GM23338 (cell line): ENCODE measurements at regions not wholly inside any gene's neighbourhood (a gene's known extent, or its start where the extent isn't known, plus 50 kb on each side); places are given as distances from the start of the nearest gene placed in this dataset.

Experiments used
- ATAC-seq: fragments of 200-7000 bp; cut with Tn5 transposase; 3 replicates; pipeline ENCODE4 v1.9.1; 2020
- DNase-seq: peaks from one replicate; pipeline ENCODE4 v3.0.0-alpha.2; 2015; ENCODE audit warnings: low spot score
- H2AFZ ChIP-seq: fragments of 200-600 bp; sonication (generic); 2 replicates; pipeline ENCODE4 v1.8.0; 2016; ENCODE audit warnings: antibody characterized with exemption, mild to moderate bottlenecking, moderate library complexity
- H3F3A ChIP-seq: fragments of 200-600 bp; sonication (generic); replicated peaks from 2 replicates; pipeline ENCODE4 v1.8.0; 2017; ENCODE audit warnings: antibody characterized with exemption, mixed run types, low read depth
- H3K27ac ChIP-seq: fragments of 200-600 bp; sonication (generic); 2 replicates; pipeline ENCODE4 v1.6.1; 2016; ENCODE audit warnings: low read depth
- H3K27me3 ChIP-seq: fragments of 200-600 bp; sonication (generic); 2 replicates; pipeline ENCODE4 v1.8.0; 2016; ENCODE audit warnings: mild to moderate bottlenecking, mixed run types, moderate library complexity; ENCODE audit not compliant: insufficient read depth
- H3K36me3 ChIP-seq: fragments of 200-600 bp; sonication (generic); 2 replicates; pipeline ENCODE4 v1.8.0; 2016; ENCODE audit warnings: mild to moderate bottlenecking; ENCODE audit not compliant: insufficient read depth
- H3K4me1 ChIP-seq: fragments of 200-600 bp; sonication (generic); 2 replicates; pipeline ENCODE4 v1.8.0; 2016; ENCODE audit warnings: mild to moderate bottlenecking, moderate library complexity; ENCODE audit not compliant: insufficient read depth
- H3K4me2 ChIP-seq: fragments of 200-600 bp; sonication (generic); 2 replicates; pipeline ENCODE4 v1.7.1; 2017; ENCODE audit warnings: mixed run types
- H3K4me3 ChIP-seq: fragments of 200-600 bp; sonication (generic); 2 replicates; pipeline ENCODE4 v1.6.1; 2016; ENCODE audit warnings: mixed run types
- H3K79me2 ChIP-seq: fragments of 200-600 bp; sonication (generic); replicated peaks from 2 replicates; pipeline ENCODE4 v1.8.0; 2017; ENCODE audit warnings: mild to moderate bottlenecking; ENCODE audit not compliant: insufficient read depth
- H3K9me2 ChIP-seq: fragments of 200-600 bp; sonication (generic); 2 replicates; pipeline ENCODE4 v1.8.0; 2017; ENCODE audit not compliant: insufficient read depth
- H4K20me1 ChIP-seq: fragments of 200-600 bp; sonication (generic); replicated peaks from 2 replicates; pipeline ENCODE4 v1.8.0; 2017; ENCODE audit warnings: mild to moderate bottlenecking; ENCODE audit not compliant: insufficient read depth
- H3K27ac Mint-ChIP-seq: 2 replicates; pipeline ENCODE4 v1.8.0; 2020; ENCODE audit warnings: inconsistent platforms, mild to moderate bottlenecking, moderate library complexity, mixed read lengths
- H3K27me3 Mint-ChIP-seq: 3 replicates; pipeline ENCODE4 v1.8.0; 2022; ENCODE audit warnings: low read depth, mild to moderate bottlenecking, moderate library complexity, mixed read lengths, inconsistent platforms; ENCODE audit not compliant: insufficient read depth, poor library complexity
- H3K36me3 Mint-ChIP-seq: 3 replicates; pipeline ENCODE4 v1.8.0; 2021; ENCODE audit warnings: low read depth, mild to moderate bottlenecking, inconsistent platforms, moderate library complexity, mixed read lengths
- H3K4me1 Mint-ChIP-seq: 3 replicates; pipeline ENCODE4 v1.8.0; 2020; ENCODE audit warnings: mild to moderate bottlenecking, inconsistent platforms, mixed read lengths
- H3K4me3 Mint-ChIP-seq: 3 replicates; pipeline ENCODE4 v1.8.0; 2021; ENCODE audit warnings: moderate library complexity, mild to moderate bottlenecking, inconsistent platforms, mixed read lengths
- H3K9me3 Mint-ChIP-seq: 3 replicates; pipeline ENCODE4 v1.8.0; 2020; ENCODE audit warnings: moderate library complexity, mild to moderate bottlenecking, inconsistent platforms, mixed read lengths
- CREB1 ChIP-seq: fragments of 250-450 bp; sonication (Bioruptor Pico); IDR thresholded peaks from 2 replicates; pipeline ENCODE4 v1.5.0; 2020; ENCODE audit warnings: low read depth, mild to moderate bottlenecking, moderate library complexity
- EZH2phosphoT487 ChIP-seq: fragments of 200-600 bp; sonication (generic); IDR thresholded peaks from one replicate; pipeline ENCODE4 v1.8.1; 2018; ENCODE audit warnings: antibody characterized with exemption; ENCODE audit not compliant: unreplicated experiment
- NANOG ChIP-seq: IDR thresholded peaks from 2 replicates; pipeline ENCODE4 v1.6.1; 2016; ENCODE audit warnings: antibody characterized with exemption, borderline replicate concordance
- POLR2AphosphoS5 ChIP-seq: IDR thresholded peaks from 2 replicates; pipeline ENCODE4 v1.6.1; 2016; ENCODE audit warnings: antibody characterized with exemption, low read depth
- STAT1 ChIP-seq: IDR thresholded peaks from one replicate; pipeline ENCODE4 v1.6.1; 2016; ENCODE audit warnings: antibody characterized with exemption; ENCODE audit not compliant: unreplicated experiment
- ZNF114 ChIP-seq: fragments of 250-450 bp; sonication (Bioruptor Pico); IDR thresholded peaks from 2 replicates; pipeline ENCODE4 v1.5.0; 2020; ENCODE audit warnings: mild to moderate bottlenecking, moderate library complexity
- ZNF331 ChIP-seq: fragments of 250-450 bp; sonication (Bioruptor Pico); IDR thresholded peaks from 2 replicates; pipeline ENCODE4 v1.5.0; 2020; ENCODE audit warnings: low read depth, mild to moderate bottlenecking, moderate library complexity
- TF ChIP-seq, protein P1 (sequence below): IDR thresholded peaks from 2 replicates; pipeline ENCODE4 v1.6.1; 2016; ENCODE audit warnings: antibody characterized with exemption
- TF ChIP-seq, protein P2 (sequence below): IDR thresholded peaks from one replicate; pipeline ENCODE4 v1.6.1; 2018; ENCODE audit warnings: antibody characterized with exemption; ENCODE audit not compliant: unreplicated experiment
- TF ChIP-seq, protein P3 (sequence below): fragments of 250-450 bp; sonication (Bioruptor Pico); IDR thresholded peaks from 2 replicates; pipeline ENCODE4 v1.5.0; 2020; ENCODE audit warnings: mild to moderate bottlenecking, moderate library complexity

DNA sequence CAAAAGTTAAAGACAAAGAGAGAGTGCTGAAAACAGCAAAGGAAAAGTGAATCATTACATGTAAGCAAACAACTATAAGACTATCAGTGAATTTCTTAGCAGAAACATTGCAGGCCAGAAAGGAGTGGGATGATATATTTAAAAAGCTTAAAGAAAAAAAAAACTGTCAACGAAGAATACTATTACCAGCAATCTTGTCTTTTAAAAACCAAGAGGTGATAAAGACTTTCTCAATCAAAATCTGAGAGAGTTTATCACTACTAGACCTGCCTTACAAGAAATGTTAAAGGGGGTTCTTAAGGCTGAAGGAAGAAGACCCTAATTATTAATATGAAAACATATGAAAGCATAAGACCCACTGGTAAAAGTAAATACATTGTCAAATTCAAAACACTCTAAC, 132.5 kb upstream of the ZCCHC13 start:
- Histone ChIP-seq H3K4me3 (no peak overlapping the region), H4K20me1 (no peaks in the 10 kb centered on the region), H3K79me2 (no peaks in the 10 kb centered on the region), H3K4me1 (no peaks in the 10 kb centered on the region), H3K9me2 (no peaks in the 10 kb centered on the region), H3K36me3 (no peaks in the 10 kb centered on the region), H2AFZ (no peak overlapping the region), H3K27me3 (no peaks in the 10 kb centered on the region), H3K27ac (no peak overlapping the region), H3F3A (no peaks in the 10 kb centered on the region), H3K4me2 (no peak overlapping the region)
- Mint-ChIP-seq H3K4me3 (no peak overlapping the region), H3K36me3 (peaks cover 32% of the 10 kb centered on the region), H3K27ac (no peak overlapping the region), H3K27me3 (no peaks in the 10 kb centered on the region), H3K9me3 (peaks cover 24% of the 10 kb centered on the region), H3K4me1 (no peaks in the 10 kb centered on the region)
- ATAC-seq = no peak
- TF ChIP-seq ZNF331 (CRISPR knock-in tag) (no peak), NANOG (no peak), EZH2phosphoT487 (no peak), CREB1 (CRISPR knock-in tag) (no peak), POLR2AphosphoS5 (no peak), ZNF114 (no peak)
- TF ChIP-seq, protein P1, sequence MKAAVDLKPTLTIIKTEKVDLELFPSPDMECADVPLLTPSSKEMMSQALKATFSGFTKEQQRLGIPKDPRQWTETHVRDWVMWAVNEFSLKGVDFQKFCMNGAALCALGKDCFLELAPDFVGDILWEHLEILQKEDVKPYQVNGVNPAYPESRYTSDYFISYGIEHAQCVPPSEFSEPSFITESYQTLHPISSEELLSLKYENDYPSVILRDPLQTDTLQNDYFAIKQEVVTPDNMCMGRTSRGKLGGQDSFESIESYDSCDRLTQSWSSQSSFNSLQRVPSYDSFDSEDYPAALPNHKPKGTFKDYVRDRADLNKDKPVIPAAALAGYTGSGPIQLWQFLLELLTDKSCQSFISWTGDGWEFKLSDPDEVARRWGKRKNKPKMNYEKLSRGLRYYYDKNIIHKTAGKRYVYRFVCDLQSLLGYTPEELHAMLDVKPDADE = no peak
- no peak for DNase-seq

DNA sequence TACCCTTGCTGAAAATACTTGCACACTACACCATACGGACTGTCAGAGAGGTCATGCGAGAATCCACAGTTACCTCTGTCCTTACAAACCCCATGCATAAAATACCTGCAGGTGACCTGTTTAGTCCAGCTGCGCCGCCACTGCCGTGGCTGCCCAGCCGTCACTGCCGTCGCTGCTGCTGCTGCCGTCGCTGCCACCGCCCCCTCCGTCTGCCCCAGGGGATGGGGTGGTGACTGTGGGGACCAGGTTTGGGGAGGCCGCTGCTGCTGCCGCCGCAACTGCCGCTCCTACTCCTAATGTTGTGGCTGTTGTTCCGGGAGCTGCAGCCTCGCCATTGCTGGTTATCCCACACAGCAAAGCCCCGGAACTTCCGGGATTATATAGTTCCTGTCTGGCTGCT, 141.8 kb upstream of the ZCCHC13 start:
- no peak overlapping the region for H3K27ac ChIP-seq
- no peaks in the 10 kb centered on the region for H3K9me2 ChIP-seq
- H3K27ac Mint-ChIP-seq = no peak overlapping the region
- no peaks in the 10 kb centered on the region for H3K79me2 ChIP-seq
- no peaks in the 10 kb centered on the region for H3F3A ChIP-seq
- H4K20me1 ChIP-seq = no peaks in the 10 kb centered on the region
- no peak overlapping the region for H3K4me3 ChIP-seq
- H3K27me3 ChIP-seq = no peaks in the 10 kb centered on the region
- no peak overlapping the region for H3K4me3 Mint-ChIP-seq
- H3K4me1 Mint-ChIP-seq = no peaks in the 10 kb centered on the region
- ATAC-seq (no peak), DNase-seq (no peak)
- no peaks in the 10 kb centered on the region for H3K4me1 ChIP-seq
- H3K36me3 ChIP-seq = no peaks in the 10 kb centered on the region
- H3K27me3 Mint-ChIP-seq = no peaks in the 10 kb centered on the region
- peaks cover 28% of the 10 kb centered on the region for H3K9me3 Mint-ChIP-seq
- peaks cover 45% of the 10 kb centered on the region for H3K36me3 Mint-ChIP-seq
- H3K4me2 ChIP-seq = no peak overlapping the region
- no peak overlapping the region for H2AFZ ChIP-seq
- TF ChIP-seq ZNF114 = no peak
- TF ChIP-seq NANOG = no peak
- TF ChIP-seq, protein P2, sequence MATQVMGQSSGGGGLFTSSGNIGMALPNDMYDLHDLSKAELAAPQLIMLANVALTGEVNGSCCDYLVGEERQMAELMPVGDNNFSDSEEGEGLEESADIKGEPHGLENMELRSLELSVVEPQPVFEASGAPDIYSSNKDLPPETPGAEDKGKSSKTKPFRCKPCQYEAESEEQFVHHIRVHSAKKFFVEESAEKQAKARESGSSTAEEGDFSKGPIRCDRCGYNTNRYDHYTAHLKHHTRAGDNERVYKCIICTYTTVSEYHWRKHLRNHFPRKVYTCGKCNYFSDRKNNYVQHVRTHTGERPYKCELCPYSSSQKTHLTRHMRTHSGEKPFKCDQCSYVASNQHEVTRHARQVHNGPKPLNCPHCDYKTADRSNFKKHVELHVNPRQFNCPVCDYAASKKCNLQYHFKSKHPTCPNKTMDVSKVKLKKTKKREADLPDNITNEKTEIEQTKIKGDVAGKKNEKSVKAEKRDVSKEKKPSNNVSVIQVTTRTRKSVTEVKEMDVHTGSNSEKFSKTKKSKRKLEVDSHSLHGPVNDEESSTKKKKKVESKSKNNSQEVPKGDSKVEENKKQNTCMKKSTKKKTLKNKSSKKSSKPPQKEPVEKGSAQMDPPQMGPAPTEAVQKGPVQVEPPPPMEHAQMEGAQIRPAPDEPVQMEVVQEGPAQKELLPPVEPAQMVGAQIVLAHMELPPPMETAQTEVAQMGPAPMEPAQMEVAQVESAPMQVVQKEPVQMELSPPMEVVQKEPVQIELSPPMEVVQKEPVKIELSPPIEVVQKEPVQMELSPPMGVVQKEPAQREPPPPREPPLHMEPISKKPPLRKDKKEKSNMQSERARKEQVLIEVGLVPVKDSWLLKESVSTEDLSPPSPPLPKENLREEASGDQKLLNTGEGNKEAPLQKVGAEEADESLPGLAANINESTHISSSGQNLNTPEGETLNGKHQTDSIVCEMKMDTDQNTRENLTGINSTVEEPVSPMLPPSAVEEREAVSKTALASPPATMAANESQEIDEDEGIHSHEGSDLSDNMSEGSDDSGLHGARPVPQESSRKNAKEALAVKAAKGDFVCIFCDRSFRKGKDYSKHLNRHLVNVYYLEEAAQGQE = no peak
- TF ChIP-seq, protein P3, sequence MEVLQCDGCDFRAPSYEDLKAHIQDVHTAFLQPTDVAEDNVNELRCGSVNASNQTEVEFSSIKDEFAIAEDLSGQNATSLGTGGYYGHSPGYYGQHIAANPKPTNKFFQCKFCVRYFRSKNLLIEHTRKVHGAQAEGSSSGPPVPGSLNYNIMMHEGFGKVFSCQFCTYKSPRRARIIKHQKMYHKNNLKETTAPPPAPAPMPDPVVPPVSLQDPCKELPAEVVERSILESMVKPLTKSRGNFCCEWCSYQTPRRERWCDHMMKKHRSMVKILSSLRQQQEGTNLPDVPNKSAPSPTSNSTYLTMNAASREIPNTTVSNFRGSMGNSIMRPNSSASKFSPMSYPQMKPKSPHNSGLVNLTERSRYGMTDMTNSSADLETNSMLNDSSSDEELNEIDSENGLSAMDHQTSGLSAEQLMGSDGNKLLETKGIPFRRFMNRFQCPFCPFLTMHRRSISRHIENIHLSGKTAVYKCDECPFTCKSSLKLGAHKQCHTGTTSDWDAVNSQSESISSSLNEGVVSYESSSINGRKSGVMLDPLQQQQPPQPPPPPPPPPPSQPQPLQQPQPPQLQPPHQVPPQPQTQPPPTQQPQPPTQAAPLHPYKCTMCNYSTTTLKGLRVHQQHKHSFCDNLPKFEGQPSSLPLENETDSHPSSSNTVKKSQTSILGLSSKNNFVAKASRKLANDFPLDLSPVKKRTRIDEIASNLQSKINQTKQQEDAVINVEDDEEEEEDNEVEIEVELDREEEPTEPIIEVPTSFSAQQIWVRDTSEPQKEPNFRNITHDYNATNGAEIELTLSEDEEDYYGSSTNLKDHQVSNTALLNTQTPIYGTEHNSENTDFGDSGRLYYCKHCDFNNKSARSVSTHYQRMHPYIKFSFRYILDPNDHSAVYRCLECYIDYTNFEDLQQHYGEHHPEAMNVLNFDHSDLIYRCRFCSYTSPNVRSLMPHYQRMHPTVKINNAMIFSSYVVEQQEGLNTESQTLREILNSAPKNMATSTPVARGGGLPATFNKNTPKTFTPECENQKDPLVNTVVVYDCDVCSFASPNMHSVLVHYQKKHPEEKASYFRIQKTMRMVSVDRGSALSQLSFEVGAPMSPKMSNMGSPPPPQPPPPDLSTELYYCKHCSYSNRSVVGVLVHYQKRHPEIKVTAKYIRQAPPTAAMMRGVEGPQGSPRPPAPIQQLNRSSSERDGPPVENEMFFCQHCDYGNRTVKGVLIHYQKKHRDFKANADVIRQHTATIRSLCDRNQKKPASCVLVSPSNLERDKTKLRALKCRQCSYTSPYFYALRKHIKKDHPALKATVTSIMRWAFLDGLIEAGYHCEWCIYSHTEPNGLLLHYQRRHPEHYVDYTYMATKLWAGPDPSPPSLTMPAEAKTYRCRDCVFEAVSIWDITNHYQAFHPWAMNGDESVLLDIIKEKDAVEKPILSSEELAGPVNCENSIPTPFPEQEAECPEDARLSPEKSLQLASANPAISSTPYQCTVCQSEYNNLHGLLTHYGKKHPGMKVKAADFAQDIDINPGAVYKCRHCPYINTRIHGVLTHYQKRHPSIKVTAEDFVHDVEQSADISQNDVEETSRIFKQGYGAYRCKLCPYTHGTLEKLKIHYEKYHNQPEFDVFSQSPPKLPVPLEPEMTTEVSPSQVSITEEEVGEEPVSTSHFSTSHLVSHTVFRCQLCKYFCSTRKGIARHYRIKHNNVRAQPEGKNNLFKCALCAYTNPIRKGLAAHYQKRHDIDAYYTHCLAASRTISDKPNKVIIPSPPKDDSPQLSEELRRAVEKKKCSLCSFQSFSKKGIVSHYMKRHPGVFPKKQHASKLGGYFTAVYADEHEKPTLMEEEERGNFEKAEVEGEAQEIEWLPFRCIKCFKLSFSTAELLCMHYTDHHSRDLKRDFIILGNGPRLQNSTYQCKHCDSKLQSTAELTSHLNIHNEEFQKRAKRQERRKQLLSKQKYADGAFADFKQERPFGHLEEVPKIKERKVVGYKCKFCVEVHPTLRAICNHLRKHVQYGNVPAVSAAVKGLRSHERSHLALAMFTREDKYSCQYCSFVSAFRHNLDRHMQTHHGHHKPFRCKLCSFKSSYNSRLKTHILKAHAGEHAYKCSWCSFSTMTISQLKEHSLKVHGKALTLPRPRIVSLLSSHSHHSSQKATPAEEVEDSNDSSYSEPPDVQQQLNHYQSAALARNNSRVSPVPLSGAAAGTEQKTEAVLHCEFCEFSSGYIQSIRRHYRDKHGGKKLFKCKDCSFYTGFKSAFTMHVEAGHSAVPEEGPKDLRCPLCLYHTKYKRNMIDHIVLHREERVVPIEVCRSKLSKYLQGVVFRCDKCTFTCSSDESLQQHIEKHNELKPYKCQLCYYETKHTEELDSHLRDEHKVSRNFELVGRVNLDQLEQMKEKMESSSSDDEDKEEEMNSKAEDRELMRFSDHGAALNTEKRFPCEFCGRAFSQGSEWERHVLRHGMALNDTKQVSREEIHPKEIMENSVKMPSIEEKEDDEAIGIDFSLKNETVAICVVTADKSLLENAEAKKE (CRISPR knock-in tag) = no peak
- no peak for TF ChIP-seq CREB1 (CRISPR knock-in tag)
- TF ChIP-seq ZNF331 (CRISPR knock-in tag) = no peak
- TF ChIP-seq STAT1 = no peak
